ENCODE measurements at regions not wholly inside any gene's neighbourhood (a gene's known extent, or its start where the extent isn't known, plus 50 kb on each side); places are given as distances from the start of the nearest gene placed in this dataset.

GRCh38 chr18:30404422-30404821 is 638.1 kb downstream of the DSC3 start:
- no peak overlapping the region for H3K27ac Mint-ChIP-seq
- H3K4me3 Mint-ChIP-seq: no peak overlapping the region
- H3K9me3 Mint-ChIP-seq: peaks cover 0 to 4% of the 10 kb centered on the region in 2 donors
- no peak for ATAC-seq (replicated peaks)
- H3K36me3 Mint-ChIP-seq (ENCODE audit: insufficient read depth): no peaks in the 10 kb centered on the region
- DNase-seq: no peak
- H3K27me3 Mint-ChIP-seq: no peaks in the 10 kb centered on the region
- no peaks in the 10 kb centered on the region for H3K4me1 Mint-ChIP-seq (ENCODE audit: low read depth in 2 of 2)

GRCh38 chr18:30403278-30403677 is 639.3 kb downstream of the DSC3 start:
- Mint-ChIP-seq H3K9me3 (peaks cover 0 to 2% of the 10 kb centered on the region in 2 donors), H3K27ac (no peak overlapping the region), H3K27me3 (no peaks in the 10 kb centered on the region)

GRCh38 chr18:30387401-30387800 is 655.1 kb downstream of the DSC3 start:
- DNase-seq (no peak), ATAC-seq (replicated peaks) (no peak)
- H3K9me3 Mint-ChIP-seq: peaks cover 0 to 4% of the 10 kb centered on the region in 2 donors
- H3K4me3 Mint-ChIP-seq: no peak overlapping the region
- H3K36me3 Mint-ChIP-seq (ENCODE audit: insufficient read depth): peaks cover 2% of the 10 kb centered on the region
- H3K4me1 Mint-ChIP-seq (ENCODE audit: low read depth in 2 of 2): no peaks in the 10 kb centered on the region
- no peaks in the 10 kb centered on the region for H3K27me3 Mint-ChIP-seq
- no peak overlapping the region for H3K27ac Mint-ChIP-seq

More at GRCh38 chr18:30403278-30403677, 639.3 kb downstream of the DSC3 start:
- DNase-seq (no peak), ATAC-seq (replicated peaks) (no peak)
- no peaks in the 10 kb centered on the region for H3K36me3 Mint-ChIP-seq (ENCODE audit: insufficient read depth)
- no peak overlapping the region for H3K4me3 Mint-ChIP-seq
- H3K4me1 Mint-ChIP-seq (ENCODE audit: low read depth in 2 of 2): no peaks in the 10 kb centered on the region

GRCh38 chr18:30386624-30387023 is 655.9 kb downstream of the DSC3 start:
- Mint-ChIP-seq H3K4me1 (ENCODE audit: low read depth in 2 of 2) (no peaks in the 10 kb centered on the region), H3K36me3 (ENCODE audit: insufficient read depth) (peaks cover 2% of the 10 kb centered on the region), H3K9me3 (peaks cover 0 to 4% of the 10 kb centered on the region in 2 donors), H3K4me3 (no peak overlapping the region), H3K27me3 (no peaks in the 10 kb centered on the region), H3K27ac (no peak overlapping the region)
- DNase-seq: no peak
- ATAC-seq (replicated peaks): no peak

GRCh38 chr18:30385684-30386083 is 656.9 kb downstream of the DSC3 start:
- H3K4me1 Mint-ChIP-seq (ENCODE audit: low read depth in 2 of 2): no peaks in the 10 kb centered on the region

GRCh38 chr18:30381826-30382225 is 660.7 kb downstream of the DSC3 start:
- Mint-ChIP-seq H3K9me3 (peaks cover 7 to 12% of the 10 kb centered on the region in 2 donors), H3K27ac (no peak overlapping the region), H3K36me3 (ENCODE audit: insufficient read depth) (peaks cover 2% of the 10 kb centered on the region), H3K4me1 (ENCODE audit: low read depth in 2 of 2) (no peaks in the 10 kb centered on the region), H3K4me3 (no peak overlapping the region), H3K27me3 (no peaks in the 10 kb centered on the region)
- no peak for DNase-seq
- no peak for ATAC-seq (replicated peaks)

More at GRCh38 chr18:30385684-30386083, 656.9 kb downstream of the DSC3 start:
- ATAC-seq (replicated peaks): no peak
- Mint-ChIP-seq H3K9me3 (peaks cover 0 to 6% of the 10 kb centered on the region in 2 donors), H3K27me3 (no peaks in the 10 kb centered on the region), H3K27ac (no peak overlapping the region), H3K4me3 (no peak overlapping the region), H3K36me3 (ENCODE audit: insufficient read depth) (peaks cover 2% of the 10 kb centered on the region)
- no peak for DNase-seq

- DNase-seq: no peak
- peaks cover 13 to 19% of the 10 kb centered on the region in 2 donors for H3K9me3 Mint-ChIP-seq
- H3K27me3 Mint-ChIP-seq: no peaks in the 10 kb centered on the region
- no peak for ATAC-seq (replicated peaks)
- H3K27ac Mint-ChIP-seq: no peak overlapping the region
- peaks cover 2% of the 10 kb centered on the region for H3K36me3 Mint-ChIP-seq (ENCODE audit: insufficient read depth)
- no peak overlapping the region for H3K4me3 Mint-ChIP-seq
- H3K4me1 Mint-ChIP-seq (ENCODE audit: low read depth in 2 of 2): no peaks in the 10 kb centered on the region
Observed at GRCh38 chr18:30378097-30378496, 664.4 kb downstream of the DSC3 start.

- Mint-ChIP-seq H3K4me1 (ENCODE audit: low read depth in 2 of 2) (no peaks in the 10 kb centered on the region), H3K4me3 (no peak overlapping the region), H3K27me3 (no peaks in the 10 kb centered on the region), H3K9me3 (peaks cover 14 to 19% of the 10 kb centered on the region in 2 donors), H3K27ac (no peak overlapping the region), H3K36me3 (ENCODE audit: insufficient read depth) (no peaks in the 10 kb centered on the region)
- ATAC-seq (replicated peaks): no peak
- no peak for DNase-seq
Observed at GRCh38 chr18:30376515-30376914, 666.0 kb downstream of the DSC3 start.

- no peaks in the 10 kb centered on the region for H3K36me3 Mint-ChIP-seq (ENCODE audit: insufficient read depth)
- DNase-seq (no peak), ATAC-seq (replicated peaks) (no peak)
- H3K4me3 Mint-ChIP-seq: no peak overlapping the region
- peaks cover 0 to 5% of the 10 kb centered on the region in 2 donors for H3K9me3 Mint-ChIP-seq
- no peak overlapping the region for H3K27ac Mint-ChIP-seq
- H3K27me3 Mint-ChIP-seq: no peaks in the 10 kb centered on the region
- H3K4me1 Mint-ChIP-seq (ENCODE audit: low read depth in 2 of 2): no peaks in the 10 kb centered on the region
Observed at GRCh38 chr18:30361864-30362540, 680.5 kb downstream of the DSC3 start.

GRCh38 chr18:30359521-30359920 is 683.0 kb downstream of the DSC3 start:
- DNase-seq: no peak
- Mint-ChIP-seq H3K36me3 (ENCODE audit: insufficient read depth) (no peaks in the 10 kb centered on the region), H3K27ac (no peak overlapping the region), H3K4me3 (no peak overlapping the region), H3K9me3 (peaks cover 0 to 5% of the 10 kb centered on the region in 2 donors), H3K4me1 (ENCODE audit: low read depth in 2 of 2) (no peaks in the 10 kb centered on the region), H3K27me3 (no peaks in the 10 kb centered on the region)
- ATAC-seq (replicated peaks): no peak

GRCh38 chr18:30358555-30358954 is 684.0 kb downstream of the DSC3 start:
- peaks cover 0 to 5% of the 10 kb centered on the region in 2 donors for H3K9me3 Mint-ChIP-seq
- H3K36me3 Mint-ChIP-seq (ENCODE audit: insufficient read depth): no peaks in the 10 kb centered on the region
- H3K4me1 Mint-ChIP-seq (ENCODE audit: low read depth in 2 of 2): no peaks in the 10 kb centered on the region
- H3K4me3 Mint-ChIP-seq: no peak overlapping the region
- no peak overlapping the region for H3K27ac Mint-ChIP-seq
- H3K27me3 Mint-ChIP-seq: no peaks in the 10 kb centered on the region
- ATAC-seq (replicated peaks) (no peak), DNase-seq (no peak)

- Mint-ChIP-seq H3K27ac (no peak overlapping the region), H3K27me3 (no peaks in the 10 kb centered on the region), H3K4me1 (ENCODE audit: low read depth in 2 of 2) (no peaks in the 10 kb centered on the region), H3K4me3 (no peak overlapping the region), H3K36me3 (ENCODE audit: insufficient read depth) (no peaks in the 10 kb centered on the region), H3K9me3 (peaks cover 0 to 8% of the 10 kb centered on the region in 2 donors)
- DNase-seq: no peak
- no peak for ATAC-seq (replicated peaks)
Observed at GRCh38 chr18:30352551-30353168, 689.9 kb downstream of the DSC3 start.

GRCh38 chr18:30350263-30350662 is 692.3 kb downstream of the DSC3 start:
- no peak overlapping the region for H3K4me3 Mint-ChIP-seq
- DNase-seq (no peak), ATAC-seq (replicated peaks) (no peak)
- H3K27ac Mint-ChIP-seq: no peak overlapping the region
- H3K9me3 Mint-ChIP-seq: peaks cover 2 to 8% of the 10 kb centered on the region in 2 donors
- no peaks in the 10 kb centered on the region for H3K4me1 Mint-ChIP-seq (ENCODE audit: low read depth in 2 of 2)
- no peaks in the 10 kb centered on the region for H3K27me3 Mint-ChIP-seq
- H3K36me3 Mint-ChIP-seq (ENCODE audit: insufficient read depth): no peaks in the 10 kb centered on the region

GRCh38 chr18:30343090-30343489 is 699.5 kb downstream of the DSC3 start:
- Mint-ChIP-seq H3K4me3 (no peak overlapping the region), H3K36me3 (ENCODE audit: insufficient read depth) (no peaks in the 10 kb centered on the region), H3K27me3 (no peaks in the 10 kb centered on the region), H3K27ac (no peak overlapping the region), H3K9me3 (peaks cover 6 to 10% of the 10 kb centered on the region in 2 donors), H3K4me1 (ENCODE audit: low read depth in 2 of 2) (no peaks in the 10 kb centered on the region)
- DNase-seq (no peak), ATAC-seq (replicated peaks) (no peak)

All from effector memory CD8-positive, alpha-beta T cell (primary cell).